ENCODE measurements at regions not wholly inside any gene's neighbourhood (a gene's known extent, or its start where the extent isn't known, plus 50 kb on each side); places are given as distances from the start of the nearest gene placed in this dataset.

DNA sequence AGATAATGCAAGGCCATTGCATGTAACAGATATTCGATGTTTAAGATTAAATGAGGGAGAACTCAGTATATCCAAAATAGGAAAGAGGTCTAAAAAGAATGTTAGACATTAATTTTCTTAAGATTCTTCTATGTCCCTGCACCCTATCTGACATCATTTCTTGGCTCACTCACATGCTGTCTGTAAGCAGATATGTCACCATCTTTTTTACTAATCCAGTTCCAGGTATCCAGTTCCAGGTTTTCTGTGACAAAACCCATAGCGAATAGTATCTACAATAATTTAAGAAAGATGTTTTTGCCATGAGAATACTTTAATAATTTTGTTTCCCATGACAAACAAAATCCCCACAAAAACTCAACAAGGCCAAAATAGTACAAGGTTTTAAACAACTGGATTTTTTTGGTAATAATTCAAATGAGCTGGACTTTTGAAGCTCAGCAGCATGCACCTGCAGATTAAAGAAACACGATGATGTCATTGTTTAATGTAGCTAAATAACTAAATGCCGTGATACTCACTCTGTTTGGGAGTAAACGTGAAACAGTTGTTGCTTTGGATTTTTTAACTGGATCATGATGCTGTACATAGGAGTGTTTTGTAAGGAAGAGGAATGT lies 867.6 kb downstream of the EPHA3 start:
- Mint-ChIP-seq H3K36me3 (ENCODE audit: low read depth) (no peaks in the 10 kb centered on the region), H3K4me1 (no peaks in the 10 kb centered on the region), H3K4me3 (no peak overlapping the region), H3K27ac (no peak overlapping the region), H3K27me3 (no peaks in the 10 kb centered on the region), H3K9me3 (peaks cover under 1% of the 10 kb centered on the region)
- ChIA-PET POLR2A (no interaction called here), CTCF (no interaction called here)
- DNase-seq, result no peak

DNA sequence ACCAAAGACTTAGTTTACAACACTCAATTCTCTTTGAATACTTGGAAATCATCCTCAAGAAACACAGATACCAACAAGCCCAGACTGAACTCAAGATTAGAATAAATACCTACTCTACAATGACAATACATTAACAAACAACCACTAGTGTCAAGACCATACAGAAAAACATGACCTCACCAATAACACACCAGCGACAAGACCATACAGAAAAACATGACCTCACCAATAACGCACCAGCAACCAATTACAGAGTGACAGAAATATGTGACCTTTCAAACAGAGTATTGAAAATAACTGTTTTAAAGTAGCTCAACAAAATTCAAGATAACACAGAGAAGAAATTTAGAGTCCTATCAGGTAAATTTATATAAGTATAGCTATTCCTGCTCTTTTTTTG lies 876.0 kb downstream of the EPHA3 start:
- H3K4me1 Mint-ChIP-seq, result no peaks in the 10 kb centered on the region
- no peak for DNase-seq
- no peak overlapping the region for H3K4me3 Mint-ChIP-seq
- POLR2A ChIA-PET, result no interaction called here
- H3K27me3 Mint-ChIP-seq, result no peaks in the 10 kb centered on the region
- CTCF ChIA-PET, result no interaction called here
- H3K27ac Mint-ChIP-seq, result no peak overlapping the region
- peaks cover 19% of the 10 kb centered on the region for H3K9me3 Mint-ChIP-seq
- H3K36me3 Mint-ChIP-seq (ENCODE audit: low read depth), result no peaks in the 10 kb centered on the region

DNA sequence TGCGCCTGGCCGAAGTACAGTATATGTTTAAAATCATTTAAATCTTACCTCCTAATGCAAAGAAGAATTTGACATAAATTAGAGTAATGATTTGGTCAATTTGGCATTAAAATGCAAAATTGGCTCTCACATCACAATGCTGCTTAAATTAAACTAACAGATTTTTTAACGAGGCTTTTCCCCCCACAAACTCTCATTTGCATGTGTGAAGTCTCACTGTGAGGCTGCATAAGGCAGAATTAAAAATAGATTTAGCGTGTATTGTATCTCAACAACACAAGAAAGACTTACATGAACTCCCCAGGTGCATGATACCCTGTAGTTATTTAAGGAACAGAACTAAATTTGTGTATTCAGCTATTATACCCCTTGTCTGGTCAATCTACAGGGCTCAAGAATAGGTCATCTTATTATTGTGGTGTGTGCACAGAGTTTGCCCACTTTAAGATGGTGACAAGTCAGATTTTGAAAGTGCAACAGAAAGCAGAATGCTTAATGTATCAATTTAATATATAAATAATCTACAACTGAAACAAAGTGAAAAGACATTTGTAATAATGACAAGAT lies 897.9 kb downstream of the EPHA3 start:
- H3K4me3 Mint-ChIP-seq, result no peak overlapping the region
- H3K4me1 Mint-ChIP-seq, result no peaks in the 10 kb centered on the region
- DNase-seq, result no peak
- H3K27ac Mint-ChIP-seq, result no peak overlapping the region
- peaks cover 12% of the 10 kb centered on the region for H3K9me3 Mint-ChIP-seq
- POLR2A ChIA-PET, result no interaction called here
- H3K27me3 Mint-ChIP-seq, result no peaks in the 10 kb centered on the region
- CTCF ChIA-PET, result no interaction called here
- H3K36me3 Mint-ChIP-seq (ENCODE audit: low read depth), result no peaks in the 10 kb centered on the region

DNA sequence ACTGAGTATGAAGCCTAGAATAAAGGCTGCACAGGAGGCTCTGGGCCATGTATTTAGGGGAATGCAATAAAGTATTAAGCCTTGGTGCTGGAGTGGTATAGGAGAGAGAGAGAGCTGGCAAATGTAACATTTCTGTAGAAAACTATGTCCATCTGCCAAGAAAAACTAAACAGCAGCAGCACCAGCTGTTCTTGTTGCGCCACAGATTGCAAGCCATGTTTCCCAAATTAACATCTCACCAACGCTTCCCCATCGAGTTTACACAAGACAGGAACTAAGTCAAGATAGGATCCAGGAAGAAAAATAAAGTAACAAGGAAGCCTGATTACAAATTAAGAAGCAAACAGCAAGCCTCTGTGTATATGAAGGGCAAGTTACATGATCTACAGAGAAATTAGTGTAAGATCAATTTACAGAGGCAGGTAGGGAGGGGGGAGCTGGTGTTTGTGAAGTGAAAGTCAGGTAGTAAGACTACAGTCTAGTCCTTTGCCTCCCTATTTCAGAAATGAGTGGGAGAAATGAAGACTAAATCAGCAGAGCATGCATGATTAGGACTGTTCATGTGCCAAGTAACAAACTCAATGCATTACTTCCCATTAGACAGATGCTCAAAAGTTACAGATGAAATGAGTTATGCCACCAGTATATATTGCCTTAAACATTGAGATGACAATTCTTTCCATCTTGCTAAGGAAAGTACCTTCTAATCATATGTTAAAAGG lies 900.5 kb downstream of the EPHA3 start:
- POLR2A ChIA-PET, result no interaction called here
- no peaks in the 10 kb centered on the region for H3K36me3 Mint-ChIP-seq (ENCODE audit: low read depth)
- H3K9me3 Mint-ChIP-seq, result peaks cover 9% of the 10 kb centered on the region
- H3K27me3 Mint-ChIP-seq, result no peaks in the 10 kb centered on the region
- CTCF ChIA-PET, result no interaction called here
- no peak for DNase-seq
- H3K4me3 Mint-ChIP-seq, result no peak overlapping the region
- H3K4me1 Mint-ChIP-seq, result no peaks in the 10 kb centered on the region
- no peak overlapping the region for H3K27ac Mint-ChIP-seq

DNA sequence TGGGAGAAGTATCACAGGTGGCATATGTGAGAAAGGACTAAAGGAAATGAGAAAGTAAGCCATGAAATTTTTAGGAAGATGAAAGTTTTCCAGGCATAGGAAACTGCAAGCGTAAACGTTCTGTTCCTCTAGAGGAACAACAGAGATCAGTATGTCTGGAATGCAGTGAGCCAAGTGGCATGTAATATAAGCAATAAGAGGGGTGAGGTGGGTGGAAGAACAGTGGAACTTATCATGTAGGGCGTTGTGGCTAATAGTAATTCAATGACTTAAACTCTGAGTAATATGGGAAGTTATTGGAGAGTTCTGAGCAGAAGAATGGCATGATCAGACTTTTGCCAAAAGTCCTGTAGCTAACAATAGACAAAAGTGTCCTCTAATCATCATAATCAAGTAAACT lies 902.9 kb downstream of the EPHA3 start:
- H3K36me3 Mint-ChIP-seq (ENCODE audit: low read depth), result no peaks in the 10 kb centered on the region
- no peak for DNase-seq

DNA sequence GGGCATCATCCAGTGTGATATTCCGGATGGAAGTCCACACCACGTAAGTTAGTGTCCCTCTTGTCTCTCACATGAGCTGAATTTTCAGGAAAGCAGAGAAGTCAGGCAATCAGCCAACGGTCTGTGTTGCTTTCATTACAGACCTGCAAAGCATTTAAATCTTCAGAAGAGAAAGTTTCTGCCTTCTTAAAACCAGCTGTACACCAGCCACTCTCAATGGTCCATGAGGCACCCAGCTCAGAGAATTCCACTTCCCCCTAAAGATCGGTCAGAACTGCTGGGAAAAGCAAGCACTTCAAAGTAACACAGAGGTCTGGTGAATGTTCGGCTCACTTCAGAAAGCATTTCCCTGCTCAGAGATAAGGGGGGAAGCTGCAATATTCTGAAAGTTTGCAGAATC lies 903.7 kb downstream of the EPHA3 start:
- DNase-seq, result no peak
- peaks cover 2% of the 10 kb centered on the region for H3K9me3 Mint-ChIP-seq
- no peak overlapping the region for H3K27ac Mint-ChIP-seq
- H3K4me1 Mint-ChIP-seq, result no peaks in the 10 kb centered on the region
- no peaks in the 10 kb centered on the region for H3K27me3 Mint-ChIP-seq
- POLR2A ChIA-PET, result no interaction called here
- no peak overlapping the region for H3K4me3 Mint-ChIP-seq
- H3K36me3 Mint-ChIP-seq (ENCODE audit: low read depth), result no peaks in the 10 kb centered on the region
- CTCF ChIA-PET, result no interaction called here

More for the DNA sequence above, 902.9 kb downstream of the EPHA3 start:
- ChIA-PET CTCF (no interaction called here), POLR2A (no interaction called here)
- H3K9me3 Mint-ChIP-seq, result peaks cover 2% of the 10 kb centered on the region
- no peaks in the 10 kb centered on the region for H3K4me1 Mint-ChIP-seq
- no peak overlapping the region for H3K27ac Mint-ChIP-seq
- H3K27me3 Mint-ChIP-seq, result no peaks in the 10 kb centered on the region
- no peak overlapping the region for H3K4me3 Mint-ChIP-seq

DNA sequence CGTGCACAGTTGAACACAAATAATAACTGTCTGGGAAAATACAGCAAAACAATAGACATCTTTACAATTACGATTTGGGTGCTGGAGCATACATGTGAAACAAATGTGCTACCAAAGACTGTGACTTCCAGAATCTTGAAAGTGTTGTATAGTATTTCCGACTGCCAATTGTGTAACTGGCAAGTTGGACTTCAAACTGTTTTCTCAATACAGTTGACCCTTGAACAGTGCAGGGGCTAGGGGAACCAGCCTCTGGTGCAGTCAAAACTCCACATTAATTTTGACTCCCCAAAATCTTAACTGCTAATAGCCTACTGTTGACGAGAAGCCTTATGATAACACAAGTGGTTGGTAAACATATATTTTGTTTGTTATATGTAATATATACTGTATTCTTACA lies 904.2 kb downstream of the EPHA3 start:
- H3K36me3 Mint-ChIP-seq (ENCODE audit: low read depth), result no peaks in the 10 kb centered on the region

DNA sequence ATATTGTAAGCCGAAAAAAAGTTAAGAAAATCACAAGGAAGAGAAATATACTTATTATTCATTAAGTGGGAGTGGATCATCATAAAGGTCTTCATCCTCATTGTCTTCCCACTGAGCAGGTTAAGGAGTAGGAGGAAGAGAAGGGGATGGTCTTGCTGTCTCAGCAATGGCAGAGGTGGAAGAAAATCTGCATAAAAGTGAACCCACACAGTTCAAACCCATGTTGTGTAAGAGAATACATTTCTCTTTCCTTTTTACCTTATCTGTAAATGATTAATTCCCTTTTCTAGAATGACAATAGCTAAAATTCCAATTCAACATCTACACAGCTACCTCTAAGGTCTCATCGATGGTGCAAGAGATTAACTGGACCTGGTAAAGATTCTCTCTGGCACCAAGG lies 904.6 kb downstream of the EPHA3 start:
- CTCF ChIA-PET, result no interaction called here
- H3K36me3 Mint-ChIP-seq (ENCODE audit: low read depth), result no peaks in the 10 kb centered on the region
- H3K9me3 Mint-ChIP-seq, result peaks cover 2% of the 10 kb centered on the region
- H3K27ac Mint-ChIP-seq, result no peak overlapping the region
- H3K4me3 Mint-ChIP-seq, result no peak overlapping the region
- H3K27me3 Mint-ChIP-seq, result no peaks in the 10 kb centered on the region
- no peak for DNase-seq
- H3K4me1 Mint-ChIP-seq, result no peaks in the 10 kb centered on the region
- POLR2A ChIA-PET, result no interaction called here

More for the DNA sequence above, 904.2 kb downstream of the EPHA3 start:
- Mint-ChIP-seq H3K4me3 (no peak overlapping the region), H3K27me3 (no peaks in the 10 kb centered on the region), H3K27ac (no peak overlapping the region), H3K9me3 (peaks cover 2% of the 10 kb centered on the region), H3K4me1 (no peaks in the 10 kb centered on the region)
- CTCF ChIA-PET, result no interaction called here
- DNase-seq, result no peak
- POLR2A ChIA-PET, result no interaction called here

DNA sequence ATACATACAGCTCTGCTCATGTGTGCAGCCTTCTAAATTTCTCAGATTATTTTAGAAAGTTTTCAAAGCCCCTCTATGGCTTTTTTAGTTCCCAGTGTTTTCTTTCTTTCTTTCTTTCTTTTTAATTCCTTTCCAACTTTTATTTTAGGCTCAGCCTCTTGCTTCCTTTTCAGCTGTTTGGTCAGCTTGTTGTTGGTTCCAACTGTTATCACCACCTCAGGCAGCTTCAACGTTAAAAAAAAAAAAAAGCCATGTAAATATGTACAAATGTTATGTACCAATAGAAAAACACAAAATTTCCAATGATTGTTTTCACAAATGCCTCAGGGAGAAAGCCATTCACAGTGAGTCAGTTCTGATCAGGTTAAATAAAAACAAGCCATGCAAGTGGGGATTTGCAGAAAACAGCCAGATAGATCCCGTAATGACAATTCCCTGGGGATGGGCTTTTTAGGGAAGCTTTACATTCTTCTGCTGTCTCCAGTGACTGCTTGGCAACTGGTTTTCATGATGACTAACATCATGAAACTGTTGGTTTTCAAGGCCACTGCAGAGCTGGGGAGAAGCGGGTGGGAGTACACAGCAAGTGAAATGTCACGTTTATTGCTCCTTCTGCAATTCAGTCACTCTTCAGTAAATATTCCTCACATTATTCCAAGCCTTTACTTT lies 908.4 kb downstream of the EPHA3 start:
- Mint-ChIP-seq H3K36me3 (ENCODE audit: low read depth) (no peaks in the 10 kb centered on the region), H3K4me1 (no peaks in the 10 kb centered on the region), H3K27me3 (no peaks in the 10 kb centered on the region), H3K4me3 (no peak overlapping the region), H3K27ac (no peak overlapping the region), H3K9me3 (no peaks in the 10 kb centered on the region)
- ChIA-PET POLR2A (no interaction called here), CTCF (no interaction called here)
- DNase-seq, result no peak

DNA sequence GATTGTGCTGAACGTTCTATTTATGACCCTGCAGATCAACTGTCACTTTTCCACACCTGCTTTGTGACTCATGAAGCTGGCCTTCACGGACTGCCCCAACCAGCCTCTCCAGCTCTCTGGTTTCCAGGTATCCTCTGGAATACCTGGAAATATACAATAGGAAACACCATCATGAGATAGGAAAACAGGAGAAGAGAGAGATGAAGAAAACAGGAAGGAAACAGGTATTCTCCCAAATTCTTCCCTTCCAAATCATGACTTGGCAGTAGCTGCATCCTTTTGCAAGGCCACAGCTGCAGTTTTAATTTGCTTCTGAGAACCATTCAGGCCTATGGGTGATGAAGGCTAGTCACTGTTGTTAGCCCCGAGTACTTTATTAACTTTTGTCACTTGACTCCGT lies 909.1 kb downstream of the EPHA3 start:
- Mint-ChIP-seq H3K36me3 (ENCODE audit: low read depth) (no peaks in the 10 kb centered on the region), H3K27ac (no peak overlapping the region), H3K9me3 (no peaks in the 10 kb centered on the region), H3K4me1 (no peaks in the 10 kb centered on the region), H3K4me3 (no peak overlapping the region), H3K27me3 (no peaks in the 10 kb centered on the region)
- DNase-seq, result no peak
- CTCF ChIA-PET, result no interaction called here
- POLR2A ChIA-PET, result no interaction called here

DNA sequence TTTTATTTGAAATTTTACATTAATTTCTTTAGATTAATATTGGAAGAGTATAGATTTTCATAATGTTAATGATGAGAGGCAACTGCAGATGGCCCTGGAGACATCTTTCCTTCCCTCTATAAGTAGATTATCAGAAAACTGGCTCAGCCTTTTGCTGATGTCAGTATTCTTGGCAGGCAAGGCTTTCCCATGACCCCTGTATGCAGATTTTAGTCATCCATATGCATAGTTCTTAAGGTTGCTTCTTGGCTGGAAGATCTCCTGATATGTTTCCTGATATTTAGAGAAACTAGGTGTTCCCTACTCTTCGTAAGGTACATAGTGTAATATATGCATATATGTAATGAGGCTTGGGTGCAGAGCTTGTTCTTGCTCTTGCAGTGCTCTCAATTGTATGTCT lies 911.4 kb downstream of the EPHA3 start:
- no peak for DNase-seq
- H3K36me3 Mint-ChIP-seq (ENCODE audit: low read depth), result no peaks in the 10 kb centered on the region
- CTCF ChIA-PET, result no interaction called here
- H3K9me3 Mint-ChIP-seq, result no peaks in the 10 kb centered on the region
- no peaks in the 10 kb centered on the region for H3K4me1 Mint-ChIP-seq
- H3K27ac Mint-ChIP-seq, result no peak overlapping the region
- no peaks in the 10 kb centered on the region for H3K27me3 Mint-ChIP-seq
- POLR2A ChIA-PET, result no interaction called here
- H3K4me3 Mint-ChIP-seq, result no peak overlapping the region

DNA sequence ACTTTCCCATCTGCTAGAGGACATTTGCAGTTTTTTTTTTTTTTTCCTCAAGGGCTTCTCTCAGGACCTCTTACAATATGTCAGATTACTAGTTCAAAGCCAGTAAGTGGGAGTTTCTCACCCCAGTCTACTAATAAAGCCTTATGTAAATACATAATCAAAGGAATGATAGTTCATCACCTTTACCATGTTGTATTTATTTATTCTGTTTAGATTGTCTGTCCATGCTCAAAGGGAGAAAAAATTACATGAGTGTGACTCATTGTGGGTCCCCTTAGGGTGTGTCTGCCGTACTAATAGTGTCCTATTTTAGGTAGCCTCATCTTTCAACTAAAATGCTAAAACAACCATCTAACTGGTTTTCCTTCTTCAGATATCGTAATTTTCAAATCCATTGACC lies 917.6 kb downstream of the EPHA3 start:
- no peak for DNase-seq
- Mint-ChIP-seq H3K9me3 (peaks cover 2% of the 10 kb centered on the region), H3K4me1 (no peaks in the 10 kb centered on the region), H3K4me3 (no peak overlapping the region), H3K27me3 (no peaks in the 10 kb centered on the region), H3K36me3 (ENCODE audit: low read depth) (no peaks in the 10 kb centered on the region), H3K27ac (no peak overlapping the region)
- POLR2A ChIA-PET, result no interaction called here
- CTCF ChIA-PET, result no interaction called here

DNA sequence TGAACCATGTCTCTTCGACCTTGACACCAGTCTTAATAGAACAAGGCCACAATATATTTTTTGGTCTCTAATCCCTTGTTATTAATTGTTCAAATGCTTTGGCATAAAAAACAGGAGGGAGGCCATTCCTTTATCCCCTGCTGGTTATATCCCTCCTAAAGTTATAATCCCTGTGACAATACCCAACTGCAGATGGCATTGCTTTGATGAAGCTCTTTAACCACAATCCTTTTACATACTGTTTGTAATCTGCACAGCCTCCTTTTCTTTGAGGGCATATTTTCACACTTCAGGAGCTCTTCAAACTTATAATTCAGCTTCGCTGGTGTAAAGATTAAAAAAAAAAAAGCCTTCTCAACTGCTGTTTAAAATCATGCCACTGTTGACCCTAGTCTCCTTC lies 919.0 kb downstream of the EPHA3 start:
- Mint-ChIP-seq H3K27me3 (no peaks in the 10 kb centered on the region), H3K27ac (no peak overlapping the region), H3K36me3 (ENCODE audit: low read depth) (no peaks in the 10 kb centered on the region), H3K9me3 (peaks cover 2% of the 10 kb centered on the region), H3K4me1 (no peaks in the 10 kb centered on the region), H3K4me3 (no peak overlapping the region)
- ChIA-PET CTCF (no interaction called here), POLR2A (no interaction called here)
- no peak for DNase-seq

DNA sequence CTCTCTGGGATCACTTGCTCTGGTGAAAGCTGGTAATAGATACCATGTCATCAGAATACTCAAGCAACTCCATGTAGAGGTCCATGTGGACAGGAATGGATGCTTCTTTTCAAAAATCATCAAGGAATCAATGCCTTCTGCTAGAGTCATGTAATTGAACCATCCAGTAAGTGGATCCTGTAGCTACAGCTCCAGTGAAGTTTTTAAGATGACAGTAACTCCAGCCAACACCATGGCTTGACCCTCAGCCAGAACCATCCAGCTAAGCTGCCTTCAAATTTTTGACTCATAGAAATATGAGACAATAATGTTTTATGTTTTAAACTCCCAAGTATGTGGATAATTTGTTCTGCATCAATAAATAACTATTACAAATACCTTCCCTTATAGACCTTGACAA lies 923.7 kb downstream of the EPHA3 start:
- Mint-ChIP-seq H3K27me3 (no peaks in the 10 kb centered on the region), H3K4me1 (no peaks in the 10 kb centered on the region), H3K9me3 (peaks cover 10% of the 10 kb centered on the region), H3K27ac (no peak overlapping the region), H3K4me3 (no peak overlapping the region), H3K36me3 (ENCODE audit: low read depth) (no peaks in the 10 kb centered on the region)
- ChIA-PET CTCF (no interaction called here), POLR2A (no interaction called here)
- DNase-seq, result no peak
